OCI-LY3 (cell line): ENCODE measurements at regions not wholly inside any gene's neighbourhood (a gene's known extent, or its start where the extent isn't known, plus 50 kb on each side); places are given as distances from the start of the nearest gene placed in this dataset.

Experiments
- H2AFZ ChIP-seq: fragments of 200-600, 300-600 bp; shearing (Covaris generic); 2 replicates; pipeline ENCODE4 v1.6.0; 2014; ENCODE audit warnings: antibody characterized with exemption, low read depth, low read length
- H3K27ac ChIP-seq: fragments of 200-600, 300-600 bp; sonication (generic); 2 replicates; pipeline ENCODE4 v1.5.1; 2014; ENCODE audit warnings: mild to moderate bottlenecking, low read length, moderate library complexity, mixed read lengths
- H3K27me3 ChIP-seq: fragments of 200-600, 300-600 bp; sonication (generic); 2 replicates; pipeline ENCODE4 v1.6.1; 2014; ENCODE audit warnings: low read depth, low read length, mixed read lengths
- H3K36me3 ChIP-seq: fragments of 200-600, 300-600 bp; sonication (generic); replicated peaks from 2 replicates; pipeline ENCODE3; 2014; ENCODE audit warnings: low read depth, low read length, mixed read lengths
- H3K4me1 ChIP-seq: fragments of 300-600, 200-600 bp; sonication (generic); 2 replicates; pipeline ENCODE4 v1.6.1; 2014; ENCODE audit warnings: low read length, mixed read lengths
- H3K4me2 ChIP-seq: fragments of 200-600, 300-600 bp; sonication (generic); 2 replicates; pipeline ENCODE4 v1.6.1; 2014; ENCODE audit warnings: low read length, mixed read lengths
- H3K4me3 ChIP-seq: fragments of 300-600, 200-600 bp; sonication (generic); 2 replicates; pipeline ENCODE4 v1.5.1; 2014; ENCODE audit warnings: antibody characterized with exemption, mild to moderate bottlenecking, low read length, moderate library complexity
- H3K79me2 ChIP-seq: fragments of 300-600, 200-600 bp; shearing (Covaris generic); 2 replicates; pipeline ENCODE4 v1.6.1; 2014; ENCODE audit warnings: mild to moderate bottlenecking, low read length, mixed read lengths
- H3K9ac ChIP-seq: fragments of 300-600, 200-600 bp; shearing (Covaris generic); 2 replicates; pipeline ENCODE4 v1.6.0; 2014; ENCODE audit warnings: mild to moderate bottlenecking, low read length, moderate library complexity
- H3K9me3 ChIP-seq: fragments of 200-600, 300-600 bp; shearing (Covaris generic); 2 replicates; pipeline ENCODE4 v1.6.1; 2014; ENCODE audit warnings: low read length, mixed read lengths; ENCODE audit not compliant: insufficient read depth
- H4K20me1 ChIP-seq: fragments of 200-600, 300-600 bp; sonication (generic); 2 replicates; pipeline ENCODE4 v1.6.1; 2016; ENCODE audit warnings: low read length, mixed read lengths; ENCODE audit not compliant: insufficient read depth
- CTCF ChIP-seq: fragments of 200-600, 300-600 bp; sonication (generic); IDR thresholded peaks from 2 replicates; pipeline ENCODE4 v1.5.1; 2014; ENCODE audit warnings: antibody characterized with exemption, low read length, low read depth
- EZH2phosphoT487 ChIP-seq: fragments of 200-600 bp; shearing (Covaris generic); IDR thresholded peaks from 2 replicates; pipeline ENCODE4 v1.6.1; 2018; ENCODE audit warnings: antibody characterized with exemption, mixed run types, low read depth

GRCh38 chr5:155189476-155189875 is 175.9 kb downstream of the KIF4B start:
- no peak overlapping the region for H2AFZ ChIP-seq
- H3K27ac ChIP-seq, result no peak overlapping the region

GRCh38 chr5:155189981-155190380 is 176.4 kb downstream of the KIF4B start:
- Histone ChIP-seq H2AFZ (no peak overlapping the region), H3K9me3 (no peaks in the 10 kb centered on the region), H3K4me3 (no peak overlapping the region), H3K4me2 (no peak overlapping the region), H3K27ac (no peak overlapping the region), H3K36me3 (no peaks in the 10 kb centered on the region), H3K79me2 (no peaks in the 10 kb centered on the region), H3K4me1 (no peaks in the 10 kb centered on the region), H4K20me1 (no peaks in the 10 kb centered on the region), H3K27me3 (no peaks in the 10 kb centered on the region), H3K9ac (no peak overlapping the region)
- TF ChIP-seq EZH2phosphoT487 (no peak), CTCF (no peak)

More at GRCh38 chr5:155189476-155189875, 175.9 kb downstream of the KIF4B start:
- no peaks in the 10 kb centered on the region for H3K27me3 ChIP-seq
- H3K4me1 ChIP-seq, result no peaks in the 10 kb centered on the region
- H3K79me2 ChIP-seq, result no peaks in the 10 kb centered on the region
- no peak for TF ChIP-seq CTCF
- TF ChIP-seq EZH2phosphoT487, result no peak
- H3K9ac ChIP-seq, result no peak overlapping the region
- no peaks in the 10 kb centered on the region for H3K9me3 ChIP-seq
- no peaks in the 10 kb centered on the region for H4K20me1 ChIP-seq
- H3K36me3 ChIP-seq, result no peaks in the 10 kb centered on the region
- no peak overlapping the region for H3K4me3 ChIP-seq
- H3K4me2 ChIP-seq, result no peak overlapping the region

GRCh38 chr5:155193029-155193428 is 179.5 kb downstream of the KIF4B start:
- H3K27ac ChIP-seq, result no peak overlapping the region

GRCh38 chr5:155193483-155194107 is 180.0 kb downstream of the KIF4B start:
- Histone ChIP-seq H4K20me1 (no peaks in the 10 kb centered on the region), H3K79me2 (no peaks in the 10 kb centered on the region), H3K36me3 (no peaks in the 10 kb centered on the region), H3K27me3 (no peaks in the 10 kb centered on the region), H3K4me2 (no peak overlapping the region), H3K27ac (no peak overlapping the region), H3K9ac (no peak overlapping the region), H2AFZ (no peak overlapping the region), H3K4me1 (no peaks in the 10 kb centered on the region), H3K9me3 (no peaks in the 10 kb centered on the region), H3K4me3 (no peak overlapping the region)
- TF ChIP-seq EZH2phosphoT487 (no peak), CTCF (no peak)

More at GRCh38 chr5:155193029-155193428, 179.5 kb downstream of the KIF4B start:
- Histone ChIP-seq H3K4me1 (no peaks in the 10 kb centered on the region), H3K4me3 (no peak overlapping the region), H3K4me2 (no peak overlapping the region), H3K9me3 (no peaks in the 10 kb centered on the region), H3K27me3 (no peaks in the 10 kb centered on the region), H3K9ac (no peak overlapping the region), H3K79me2 (no peaks in the 10 kb centered on the region), H4K20me1 (no peaks in the 10 kb centered on the region), H3K36me3 (no peaks in the 10 kb centered on the region), H2AFZ (no peak overlapping the region)
- TF ChIP-seq CTCF, result no peak
- no peak for TF ChIP-seq EZH2phosphoT487
